H9 (cell line): ENCODE measurements at regions not wholly inside any gene's neighbourhood (a gene's known extent, or its start where the extent isn't known, plus 50 kb on each side); places are given as distances from the start of the nearest gene placed in this dataset.

Experiments
- DNase-seq: peaks from one replicate; pipeline ENCODE4 v3.0.0-alpha.2; 2017
- H2AFZ ChIP-seq: one replicate; pipeline ENCODE4 v1.6.1; 2013; ENCODE audit warnings: mild to moderate bottlenecking, low read length, control low read depth, moderate library complexity
- H2AK5ac ChIP-seq: 2 replicates; pipeline ENCODE4 v1.6.1; 2013; ENCODE audit warnings: low read length, control low read depth, mixed read lengths; ENCODE audit not compliant: insufficient read length
- H2BK120ac ChIP-seq: one replicate; pipeline ENCODE4 v1.6.1; 2013; ENCODE audit warnings: low read depth, mild to moderate bottlenecking, low read length, control low read depth, inconsistent platforms; ENCODE audit not compliant: poor library complexity, severe bottlenecking
- H2BK12ac ChIP-seq: 2 replicates; pipeline ENCODE4 v1.6.1; 2013; ENCODE audit warnings: low read length, control low read depth, mixed read lengths, low read depth; ENCODE audit not compliant: insufficient read length
- H2BK15ac ChIP-seq: 2 replicates; pipeline ENCODE4 v1.6.1; 2013; ENCODE audit warnings: low read depth, low read length, control low read depth
- H2BK20ac ChIP-seq: one replicate; pipeline ENCODE4 v1.6.1; 2013; ENCODE audit warnings: low read depth, mild to moderate bottlenecking, low read length, control low read depth, inconsistent platforms; ENCODE audit not compliant: poor library complexity, severe bottlenecking
- H2BK5ac ChIP-seq: 2 replicates; pipeline ENCODE4 v1.6.1; 2013; ENCODE audit warnings: low read length, control low read depth, mixed read lengths; ENCODE audit not compliant: insufficient read length
- H3K14ac ChIP-seq: 2 replicates; pipeline ENCODE4 v1.6.1; 2013; ENCODE audit warnings: low read length, control low read depth; ENCODE audit not compliant: insufficient read depth
- H3K18ac ChIP-seq: 2 replicates; pipeline ENCODE4 v1.6.1; 2013; ENCODE audit warnings: low read depth, mild to moderate bottlenecking, mixed read lengths, low read length, control low read depth; ENCODE audit not compliant: insufficient read length
- H3K23ac ChIP-seq: 2 replicates; pipeline ENCODE4 v1.6.1; 2013; ENCODE audit warnings: low read length, control low read depth, mixed read lengths, low read depth; ENCODE audit not compliant: insufficient read length
- H3K23me2 ChIP-seq: 2 replicates; pipeline ENCODE4 v1.6.1; 2013; ENCODE audit warnings: low read depth, mild to moderate bottlenecking, mixed read lengths, low read length, control low read depth; ENCODE audit not compliant: insufficient read length, poor library complexity, severe bottlenecking
- H3K27ac ChIP-seq: 2 replicates; pipeline ENCODE4 v1.5.1; 2013; ENCODE audit warnings: low read length, control low read depth, mixed read lengths, low read depth; ENCODE audit not compliant: insufficient read length
- H3K27me3 ChIP-seq: 2 replicates; pipeline ENCODE4 v1.6.1; 2013; ENCODE audit warnings: low read length, control low read depth, inconsistent platforms; ENCODE audit not compliant: insufficient read depth
- H3K4ac ChIP-seq: 2 replicates; pipeline ENCODE4 v1.6.1; 2013; ENCODE audit warnings: low read depth, mild to moderate bottlenecking, control low read depth, inconsistent platforms, low read length, moderate library complexity
- H3K4me1 ChIP-seq: 2 replicates; pipeline ENCODE4 v1.6.1; 2013; ENCODE audit warnings: low read length, control low read depth, inconsistent platforms; ENCODE audit not compliant: insufficient read depth
- H3K4me2 ChIP-seq: 2 replicates; pipeline ENCODE4 v1.6.1; 2013; ENCODE audit warnings: low read length, control low read depth, mixed read lengths; ENCODE audit not compliant: insufficient read length, insufficient read depth
- H3K56ac ChIP-seq: 2 replicates; pipeline ENCODE4 v1.6.1; 2013; ENCODE audit warnings: low read depth, mild to moderate bottlenecking, mixed read lengths, low read length, control low read depth; ENCODE audit not compliant: insufficient read length
- H3K79me1 ChIP-seq: 2 replicates; pipeline ENCODE4 v1.6.1; 2013; ENCODE audit warnings: low read depth, mild to moderate bottlenecking, moderate library complexity, low read length, control low read depth, inconsistent platforms; ENCODE audit not compliant: insufficient read depth, poor library complexity, severe bottlenecking
- H3K79me2 ChIP-seq: 2 replicates; pipeline ENCODE4 v1.6.1; 2013; ENCODE audit warnings: low read length, control low read depth, inconsistent platforms; ENCODE audit not compliant: insufficient read depth
- H3K9ac ChIP-seq: 2 replicates; pipeline ENCODE4 v1.6.1; 2013; ENCODE audit warnings: low read length, control low read depth, mixed read lengths; ENCODE audit not compliant: insufficient read length; ENCODE audit errors: extremely low read depth
- H3K9me3 ChIP-seq: one replicate; pipeline ENCODE4 v1.6.1; 2013; ENCODE audit warnings: low read depth, low read length, inconsistent platforms; ENCODE audit not compliant: control insufficient read depth
- H3T11ph ChIP-seq: one replicate; pipeline ENCODE4 v1.6.1; 2013; ENCODE audit warnings: mild to moderate bottlenecking, low read length, control low read depth, inconsistent platforms
- H4K20me1 ChIP-seq: one replicate; pipeline ENCODE4 v1.6.1; 2013; ENCODE audit not compliant: control insufficient read depth, insufficient read length, insufficient read depth
- H4K5ac ChIP-seq: 2 replicates; pipeline ENCODE4 v1.6.1; 2013; ENCODE audit warnings: low read depth, mild to moderate bottlenecking, mixed read lengths, low read length, control low read depth; ENCODE audit not compliant: insufficient read length
- H4K8ac ChIP-seq: replicated peaks from 2 replicates; pipeline ENCODE4 v1.6.1; 2013; ENCODE audit warnings: low read length, control low read depth, mixed read lengths, low read depth; ENCODE audit not compliant: insufficient read length
- H4K91ac ChIP-seq: 2 replicates; pipeline ENCODE4 v1.6.1; 2013; ENCODE audit warnings: low read depth, mild to moderate bottlenecking, moderate library complexity, mixed read lengths, low read length, control low read depth; ENCODE audit not compliant: insufficient read length
- H3K27ac Mint-ChIP-seq, 3 experiments: 2 replicates in 2 of 3; 3 replicates in 1 of 3; pipeline ENCODE4 v1.8.0; 2020 to 2021; ENCODE audit warnings: mixed read lengths in 3 of 3, mild to moderate bottlenecking in 1 of 3, moderate library complexity in 1 of 3
- H3K27me3 Mint-ChIP-seq: 2 replicates; pipeline ENCODE4 v1.8.0; 2021; ENCODE audit warnings: low read depth, mild to moderate bottlenecking, moderate library complexity, mixed read lengths
- H3K36me3 Mint-ChIP-seq, 3 experiments: 2 replicates in 2 of 3; 3 replicates in 1 of 3; pipeline ENCODE4 v1.8.0; 2020 to 2021; ENCODE audit warnings: low read depth in 3 of 3, mixed read lengths in 3 of 3; ENCODE audit not compliant: insufficient read depth in 1 of 3
- H3K4me1 Mint-ChIP-seq, 2 experiments: 2 replicates each; pipeline ENCODE4 v1.8.0; 2020; ENCODE audit warnings: mixed read lengths in 2 of 2
- H3K4me3 Mint-ChIP-seq, 2 experiments: 2 replicates in 1 of 2; 3 replicates in 1 of 2; pipeline ENCODE4 v1.8.0; 2020 to 2021; ENCODE audit warnings: mild to moderate bottlenecking in 2 of 2, mixed read lengths in 2 of 2, moderate library complexity in 1 of 2
- H3K9me3 Mint-ChIP-seq, 2 experiments: 2 replicates in 1 of 2; 3 replicates in 1 of 2; pipeline ENCODE4 v1.8.0; 2020; ENCODE audit warnings: mild to moderate bottlenecking in 2 of 2, mixed read lengths in 2 of 2, moderate library complexity in 1 of 2
- CTCF ChIP-seq: fragments of 200-600 bp; sonication (generic); conservative IDR thresholded peaks from 3 replicates; pipeline ENCODE4 v1.8.0; 2021; ENCODE audit warnings: antibody characterized with exemption, mild to moderate bottlenecking
- WGBS: extraction: QIAGEN DNeasy Blood & Tissue Kit; methylation state at CpG from one replicate; pipeline ENCODE4 v1.1.7; 2013; ENCODE audit warnings: missing lambda C conversion rate, low lambda C conversion rate, mixed read lengths; ENCODE audit not compliant: insufficient read length; ENCODE audit errors: extremely low coverage; 5-methylcytosine and 5-hydroxymethylcytosine counted together

- H3K27ac ChIP-seq = no peak overlapping the region
- no peaks in the 10 kb centered on the region for H3K79me2 ChIP-seq
- no peaks in the 10 kb centered on the region for H3K9me3 ChIP-seq
- no peaks in the 10 kb centered on the region for H3K4me1 ChIP-seq
- H3K18ac ChIP-seq = no peak overlapping the region
- Mint-ChIP-seq H3K4me1 (no peaks in the 10 kb centered on the region), H3K4me3 (no peak overlapping the region), H3K27ac (no peak overlapping the region), H3K9me3 (peaks cover 0 to 4% of the 10 kb centered on the region in 2 experiments; a peak in 3 of 5 replicates), H3K27me3 (no peaks in the 10 kb centered on the region), H3K36me3 (no peaks in the 10 kb centered on the region)
- WGBS = no CpG with 5 or more reads among the region's 2 CpGs
- no peak overlapping the region for H2BK20ac ChIP-seq
- H3K23me2 ChIP-seq = no peaks in the 10 kb centered on the region
- H3K9ac ChIP-seq = no peak overlapping the region
- no peak for TF ChIP-seq CTCF
- H2BK12ac ChIP-seq = no peak overlapping the region
- no peak overlapping the region for H2BK5ac ChIP-seq
- no peak overlapping the region for H3T11ph ChIP-seq
- H4K91ac ChIP-seq = no peak overlapping the region
- no peak for DNase-seq
- H3K4me2 ChIP-seq = no peak overlapping the region
- no peak overlapping the region for H2BK15ac ChIP-seq
- no peak overlapping the region for H2AFZ ChIP-seq
- no peaks in the 10 kb centered on the region for H4K20me1 ChIP-seq
- H4K8ac ChIP-seq = no peak overlapping the region
- H3K14ac ChIP-seq = no peak overlapping the region
- H2BK120ac ChIP-seq = no peak overlapping the region
- no peak overlapping the region for H3K56ac ChIP-seq
- H2AK5ac ChIP-seq = no peak overlapping the region
- no peak overlapping the region for H3K4ac ChIP-seq
- H3K27me3 ChIP-seq = no peaks in the 10 kb centered on the region
- H3K23ac ChIP-seq = no peak overlapping the region
- H3K79me1 ChIP-seq = no peaks in the 10 kb centered on the region
- no peak overlapping the region for H4K5ac ChIP-seq
These were observed 1218.4 kb upstream of the TMPRSS15 start for GRCh38 chr21:19621837-19622496.
